HG03460 (cell line): ENCODE measurements at regions not wholly inside any gene's neighbourhood (a gene's known extent, or its start where the extent isn't known, plus 50 kb on each side); places are given as distances from the start of the nearest gene placed in this dataset.
"Not testable (repeated sequence)": the region's sequence is repeated elsewhere in the genome, so short reads cannot be mapped to it uniquely, and the experiment has no call there.

Experiments used
- ATAC-seq: cut with Tn5 transposase; IDR thresholded peaks from one replicate; pipeline ENCODE4 v1.9.1; 2021; ENCODE audit not compliant: unreplicated experiment

GRCh38 chr13:67508275-67508674 is 278.1 kb upstream of the PCDH9 start:
- ATAC-seq = not testable (repeated sequence)

GRCh38 chr13:67506407-67506806 is 276.3 kb upstream of the PCDH9 start:
- no peak for ATAC-seq

GRCh38 chr13:67505376-67505775 is 275.2 kb upstream of the PCDH9 start:
- ATAC-seq = no peak

GRCh38 chr13:67498948-67499347 is 268.8 kb upstream of the PCDH9 start:
- ATAC-seq = no peak

- no peak for ATAC-seq
Measured at GRCh38 chr13:67493835-67494234, 263.7 kb upstream of the PCDH9 start.

- ATAC-seq = no peak
Measured at GRCh38 chr13:67489016-67489415, 258.9 kb upstream of the PCDH9 start.

GRCh38 chr13:67481445-67481844 is 251.3 kb upstream of the PCDH9 start:
- no peak for ATAC-seq

- no peak for ATAC-seq
Measured at GRCh38 chr13:67474115-67474514, 244.0 kb upstream of the PCDH9 start.

GRCh38 chr13:67469623-67470022 is 239.5 kb upstream of the PCDH9 start:
- no peak for ATAC-seq

GRCh38 chr13:67466569-67466968 is 236.4 kb upstream of the PCDH9 start:
- ATAC-seq = no peak

GRCh38 chr13:67464154-67464553 is 234.0 kb upstream of the PCDH9 start:
- no peak for ATAC-seq

GRCh38 chr13:67462098-67462497 is 232.0 kb upstream of the PCDH9 start:
- ATAC-seq = no peak

- ATAC-seq = not testable (repeated sequence)
Measured at GRCh38 chr13:67452526-67452925, 222.4 kb upstream of the PCDH9 start.

GRCh38 chr13:67445436-67445835 is 215.3 kb upstream of the PCDH9 start:
- no peak for ATAC-seq

- ATAC-seq = no peak
Measured at GRCh38 chr13:67443923-67444322, 213.8 kb upstream of the PCDH9 start.

- no peak for ATAC-seq
Measured at GRCh38 chr13:67440236-67440975, 210.3 kb upstream of the PCDH9 start.

GRCh38 chr13:67439365-67439764 is 209.2 kb upstream of the PCDH9 start:
- no peak for ATAC-seq

GRCh38 chr13:67438465-67438864 is 208.3 kb upstream of the PCDH9 start:
- no peak for ATAC-seq

GRCh38 chr13:67437244-67437643 is 207.1 kb upstream of the PCDH9 start:
- no peak for ATAC-seq

- no peak for ATAC-seq
Measured at GRCh38 chr13:67421475-67421874, 191.3 kb upstream of the PCDH9 start.

GRCh38 chr13:67416047-67416925 is 186.2 kb upstream of the PCDH9 start:
- no peak for ATAC-seq

GRCh38 chr13:67410645-67411044 is 180.5 kb upstream of the PCDH9 start:
- no peak for ATAC-seq
